HG02852 (cell line): ENCODE measurements at regions not wholly inside any gene's neighbourhood (a gene's known extent, or its start where the extent isn't known, plus 50 kb on each side); places are given as distances from the start of the nearest gene placed in this dataset.
"Not testable (repeated sequence)": the region's sequence is repeated elsewhere in the genome, so short reads cannot be mapped to it uniquely, and the experiment has no call there.

Source experiments
- ATAC-seq: cut with Tn5 transposase; IDR thresholded peaks from one replicate; pipeline ENCODE4 v1.9.1; 2021; ENCODE audit warnings: mild to moderate bottlenecking, moderate library complexity; ENCODE audit not compliant: unreplicated experiment

GRCh38 chr6:51462896-51463295 is 624.5 kb downstream of the PKHD1 start:
- ATAC-seq, result no peak

GRCh38 chr6:51463321-51463720 is 624.1 kb downstream of the PKHD1 start:
- no peak for ATAC-seq

- no peak for ATAC-seq
These were observed 622.5 kb downstream of the PKHD1 start for GRCh38 chr6:51464956-51465355.

GRCh38 chr6:51466427-51466826 is 621.0 kb downstream of the PKHD1 start:
- no peak for ATAC-seq

- ATAC-seq, result no peak
These were observed 620.0 kb downstream of the PKHD1 start for GRCh38 chr6:51467231-51467952.

GRCh38 chr6:51468704-51469103 is 618.7 kb downstream of the PKHD1 start:
- ATAC-seq, result no peak

- ATAC-seq, result peak; percentile 54
These were observed 614.5 kb downstream of the PKHD1 start for GRCh38 chr6:51472745-51473487.

GRCh38 chr6:51474022-51474975 is 613.1 kb downstream of the PKHD1 start:
- ATAC-seq, result no peak

GRCh38 chr6:51477711-51478311 is 609.6 kb downstream of the PKHD1 start:
- ATAC-seq, result no peak

GRCh38 chr6:51479296-51479695 is 608.1 kb downstream of the PKHD1 start:
- ATAC-seq, result no peak

- no peak for ATAC-seq
These were observed 607.4 kb downstream of the PKHD1 start for GRCh38 chr6:51480040-51480439.

GRCh38 chr6:51485869-51486268 is 601.5 kb downstream of the PKHD1 start:
- not testable (repeated sequence) for ATAC-seq

GRCh38 chr6:51487937-51488336 is 599.5 kb downstream of the PKHD1 start:
- ATAC-seq, result no peak

- ATAC-seq, result no peak
These were observed 598.3 kb downstream of the PKHD1 start for GRCh38 chr6:51489133-51489532.

GRCh38 chr6:51490101-51490500 is 597.3 kb downstream of the PKHD1 start:
- ATAC-seq, result no peak

- no peak for ATAC-seq
These were observed 593.1 kb downstream of the PKHD1 start for GRCh38 chr6:51494342-51494741.

GRCh38 chr6:51495096-51495495 is 592.3 kb downstream of the PKHD1 start:
- no peak for ATAC-seq

GRCh38 chr6:51495610-51496396 is 591.6 kb downstream of the PKHD1 start:
- ATAC-seq, result no peak

GRCh38 chr6:51502996-51503395 is 584.4 kb downstream of the PKHD1 start:
- no peak for ATAC-seq

GRCh38 chr6:51505434-51505833 is 582.0 kb downstream of the PKHD1 start:
- ATAC-seq, result no peak
